Activated CD8-positive, alpha-beta memory T cell treated with anti-CD3 and anti-CD28 coated beads, Interleukin-2, amount 50 U/mL, for 24 hours (primary cell): ENCODE measurements at regions not wholly inside any gene's neighbourhood (a gene's known extent, or its start where the extent isn't known, plus 50 kb on each side); places are given as distances from the start of the nearest gene placed in this dataset.
"Not testable (repeated sequence)": the region's sequence is repeated elsewhere in the genome, so short reads cannot be mapped to it uniquely, and the experiment has no call there.

ENCODE experiments used
- DNase-seq: peaks from one replicate; pipeline ENCODE4 v3.0.0-alpha.2; 2020; ENCODE audit errors: extremely low read depth

- no peak for DNase-seq
Observed at GRCh38 chr6:11427091-11427722, 110.3 kb upstream of the TMEM170B start.

GRCh38 chr6:11426571-11426970 is 111.0 kb upstream of the TMEM170B start:
- no peak for DNase-seq

- no peak for DNase-seq
Observed at GRCh38 chr6:11425876-11426275, 111.7 kb upstream of the TMEM170B start.

- no peak for DNase-seq
Observed at GRCh38 chr6:11425431-11425871, 112.1 kb upstream of the TMEM170B start.

- DNase-seq, result no peak
Observed at GRCh38 chr6:11424395-11425034, 113.0 kb upstream of the TMEM170B start.

- DNase-seq, result no peak
Observed at GRCh38 chr6:11423667-11424066, 113.9 kb upstream of the TMEM170B start.

- DNase-seq, result no peak
Observed at GRCh38 chr6:11423072-11423471, 114.5 kb upstream of the TMEM170B start.

- no peak for DNase-seq
Observed at GRCh38 chr6:11419763-11420453, 117.6 kb upstream of the TMEM170B start.

- no peak for DNase-seq
Observed at GRCh38 chr6:11418290-11418905, 119.2 kb upstream of the TMEM170B start.

- DNase-seq, result no peak
Observed at GRCh38 chr6:11416936-11417576, 120.5 kb upstream of the TMEM170B start.

GRCh38 chr6:11416099-11416935 is 121.2 kb upstream of the TMEM170B start:
- not testable (repeated sequence) for DNase-seq

- no peak for DNase-seq
Observed at GRCh38 chr6:11415557-11415956, 122.0 kb upstream of the TMEM170B start.

- DNase-seq, result no peak
Observed at GRCh38 chr6:11414176-11414963, 123.2 kb upstream of the TMEM170B start.

- no peak for DNase-seq
Observed at GRCh38 chr6:11413728-11414127, 123.8 kb upstream of the TMEM170B start.

GRCh38 chr6:11413117-11413687 is 124.3 kb upstream of the TMEM170B start:
- DNase-seq, result no peak

- no peak for DNase-seq
Observed at GRCh38 chr6:11412616-11413015, 124.9 kb upstream of the TMEM170B start.

- DNase-seq, result no peak
Observed at GRCh38 chr6:11412011-11412424, 125.5 kb upstream of the TMEM170B start.

- DNase-seq, result no peak
Observed at GRCh38 chr6:11411593-11411992, 126.0 kb upstream of the TMEM170B start.

GRCh38 chr6:11410539-11411307 is 126.8 kb upstream of the TMEM170B start:
- DNase-seq, result no peak
